Body of pancreas (tissue), 4 donors: ENCODE measurements at regions not wholly inside any gene's neighbourhood (a gene's known extent, or its start where the extent isn't known, plus 50 kb on each side); places are given as distances from the start of the nearest gene placed in this dataset.

ENCODE experiments used
- CTCF ChIP-seq, 7 experiments: fragments of 450-650 bp in 4 of 7; fragments of 200-600 bp in 3 of 7; sonication (generic) in 3 of 7; IDR thresholded peaks; one replicate each; pipeline ENCODE4 v1.5.1; 2016 to 2019; ENCODE audit warnings: antibody characterized with exemption in 7 of 7
- POLR2A ChIP-seq, 3 donors: fragments of 450-650 bp; IDR thresholded peaks; one replicate each; pipeline ENCODE4 v1.6.1; 2016; ENCODE audit warnings: antibody characterized with exemption in 3 of 3, mild to moderate bottlenecking in 2 of 3

GRCh38 chr10:78455811-78456210 is 422.1 kb downstream of the RPS24 start:
- TF ChIP-seq CTCF (IDR thresholded peaks at IDR 0.05) (no peak), POLR2A (IDR thresholded peaks at IDR 0.05) (no peak)
